ENCODE measurements at regions not wholly inside any gene's neighbourhood (a gene's known extent, or its start where the extent isn't known, plus 50 kb on each side); places are given as distances from the start of the nearest gene placed in this dataset.

DNA sequence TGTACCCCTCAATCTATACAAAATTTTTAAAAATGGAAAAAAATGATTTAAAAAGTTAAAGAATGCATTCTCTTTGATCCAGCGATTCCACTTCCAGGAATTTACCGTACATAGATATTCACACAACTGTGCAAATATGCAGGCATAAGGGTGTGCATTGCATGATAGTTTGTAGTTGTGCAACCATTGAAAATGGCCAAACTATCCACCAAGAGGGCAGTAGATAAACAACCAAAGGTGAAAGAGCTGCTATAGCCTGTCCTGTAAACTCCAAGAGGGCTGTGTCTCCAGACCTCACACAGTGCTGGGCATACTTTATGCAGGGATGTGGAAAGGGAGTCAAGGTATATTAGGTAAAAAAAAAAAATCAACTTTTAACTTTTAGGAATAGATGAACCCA, 116.5 kb upstream of the NEDD4L start:
- DNase-seq = no peak
- peaks cover 0 to 2% (median 0%) of the 10 kb centered on the region in 3 donors for H3K27me3 Mint-ChIP-seq (ENCODE audit: low read depth in 3 of 3)
- H3K9me3 ChIP-seq (replicated peaks in 1 of 2; ENCODE audit: control insufficient read depth in 1 of 2, insufficient read depth in 1 of 2, low read length in 2 of 2) = no peaks in the 10 kb centered on the region
- TF ChIP-seq CTCF (IDR thresholded peaks at IDR 0.05) = no peak
- no peak overlapping the region for H3K4me3 ChIP-seq (replicated peaks in 1 of 3; ENCODE audit: low read depth in 2 of 3, low read length in 3 of 3)
- H3K9ac ChIP-seq (ENCODE audit: insufficient read depth, low read length, poor library complexity, severe bottlenecking) = no peak overlapping the region
- H2AFZ ChIP-seq (ENCODE audit: insufficient read depth, low read depth, low read length, poor library complexity, severe bottlenecking) = no peak overlapping the region
- H3K36me3 ChIP-seq (replicated peaks in 1 of 2; ENCODE audit: control insufficient read depth in 1 of 2, insufficient read depth in 2 of 2, low read length in 2 of 2) = no peaks in the 10 kb centered on the region
- H3K4me1 Mint-ChIP-seq = no peaks in the 10 kb centered on the region
- H3K4me2 ChIP-seq (replicated peaks; ENCODE audit: extremely low read depth, low read length, poor library complexity, severe bottlenecking) = no peak overlapping the region
- no peaks in the 10 kb centered on the region for H3K4me1 ChIP-seq (ENCODE audit: control insufficient read depth in 1 of 2, insufficient read depth in 2 of 2, low read length in 2 of 2)
- H3K4me3 Mint-ChIP-seq = no peak overlapping the region
- no peak overlapping the region for H3K27ac Mint-ChIP-seq
- intact Hi-C loops (cut with micrococcal nuclease) = no loop called here
- H3K79me2 ChIP-seq (ENCODE audit: insufficient read depth, low read length) = no peaks in the 10 kb centered on the region
- H3K27ac ChIP-seq (ENCODE audit: low read depth in 1 of 2, low read length in 2 of 2) = no peak overlapping the region
- H3K36me3 Mint-ChIP-seq = no peaks in the 10 kb centered on the region
- no CpG with 5 or more reads among the region's 2 CpGs for WGBS (ENCODE audit: insufficient coverage)
- H4K20me1 ChIP-seq (ENCODE audit: insufficient read depth, low read length) = no peaks in the 10 kb centered on the region
- H3K27me3 ChIP-seq (ENCODE audit: control insufficient read depth in 2 of 2, insufficient read depth in 2 of 2, low read length in 2 of 2) = no peaks in the 10 kb centered on the region
- peaks cover 0 to 2% (median 0%) of the 10 kb centered on the region in 7 donors for H3K9me3 Mint-ChIP-seq

- 100% methylated on average over 1 of the region's 1 CpG for WGBS (ENCODE audit: insufficient coverage)
- Mint-ChIP-seq H3K36me3 (no peaks in the 10 kb centered on the region), H3K27ac (no peak overlapping the region), H3K4me3 (no peak overlapping the region), H3K27me3 (ENCODE audit: low read depth in 3 of 3) (no peaks in the 10 kb centered on the region), H3K9me3 (peaks cover 0 to 2% (median 0%) of the 10 kb centered on the region in 7 donors), H3K4me1 (peaks cover 6% of the 10 kb centered on the region)
- DNase-seq = no peak
- no peak overlapping the region for H3K4me3 ChIP-seq (replicated peaks in 1 of 3; ENCODE audit: low read depth in 2 of 3, low read length in 3 of 3)
- H3K4me1 ChIP-seq (ENCODE audit: control insufficient read depth in 1 of 2, insufficient read depth in 2 of 2, low read length in 2 of 2) = no peaks in the 10 kb centered on the region
- H3K4me2 ChIP-seq (replicated peaks; ENCODE audit: extremely low read depth, low read length, poor library complexity, severe bottlenecking) = no peak overlapping the region
- intact Hi-C loops (cut with micrococcal nuclease) = no loop called here
- no peak overlapping the region for H3K27ac ChIP-seq (ENCODE audit: low read depth in 1 of 2, low read length in 2 of 2)
- no peaks in the 10 kb centered on the region for H3K9me3 ChIP-seq (replicated peaks in 1 of 2; ENCODE audit: control insufficient read depth in 1 of 2, insufficient read depth in 1 of 2, low read length in 2 of 2)
- H3K36me3 ChIP-seq (replicated peaks in 1 of 2; ENCODE audit: control insufficient read depth in 1 of 2, insufficient read depth in 2 of 2, low read length in 2 of 2) = no peaks in the 10 kb centered on the region
- no peak for TF ChIP-seq CTCF (IDR thresholded peaks at IDR 0.05)
- no peak overlapping the region for H3K9ac ChIP-seq (ENCODE audit: insufficient read depth, low read length, poor library complexity, severe bottlenecking)
- no peaks in the 10 kb centered on the region for H3K79me2 ChIP-seq (ENCODE audit: insufficient read depth, low read length)
- no peaks in the 10 kb centered on the region for H4K20me1 ChIP-seq (ENCODE audit: insufficient read depth, low read length)
- H2AFZ ChIP-seq (ENCODE audit: insufficient read depth, low read depth, low read length, poor library complexity, severe bottlenecking) = no peak overlapping the region
- no peaks in the 10 kb centered on the region for H3K27me3 ChIP-seq (ENCODE audit: control insufficient read depth in 2 of 2, insufficient read depth in 2 of 2, low read length in 2 of 2)
Measured at GRCh38 chr18:57925706-57926105, 118.3 kb upstream of the NEDD4L start.
